ENCODE measurements at regions not wholly inside any gene's neighbourhood (a gene's known extent, or its start where the extent isn't known, plus 50 kb on each side); places are given as distances from the start of the nearest gene placed in this dataset.

- Histone ChIP-seq H3K4me1 (replicated peaks) (no peaks in the 10 kb centered on the region), H3K27me3 (replicated peaks; ENCODE audit: insufficient read depth) (no peaks in the 10 kb centered on the region), H3K4me3 (no peak overlapping the region), H3K9me3 (no peaks in the 10 kb centered on the region), H3K27ac (no peak overlapping the region), H3K36me3 (no peaks in the 10 kb centered on the region)
- no peak for DNase-seq (ENCODE audit: low spot score)
- TF ChIP-seq POLR2AphosphoS5 (IDR thresholded peaks at IDR 0.05) = no peak
- no peak for TF ChIP-seq CTCF (IDR thresholded peaks at IDR 0.05)
- no peak for TF ChIP-seq POLR2A (IDR thresholded peaks at IDR 0.05)
- intact Hi-C loops (cut with DNase I) = no loop called here
- WGBS = 68% methylated on average over 5 of the region's 5 CpGs
Observed at GRCh38 chr11:119519796-119520195, 96.8 kb upstream of the THY1 start.

DNA sequence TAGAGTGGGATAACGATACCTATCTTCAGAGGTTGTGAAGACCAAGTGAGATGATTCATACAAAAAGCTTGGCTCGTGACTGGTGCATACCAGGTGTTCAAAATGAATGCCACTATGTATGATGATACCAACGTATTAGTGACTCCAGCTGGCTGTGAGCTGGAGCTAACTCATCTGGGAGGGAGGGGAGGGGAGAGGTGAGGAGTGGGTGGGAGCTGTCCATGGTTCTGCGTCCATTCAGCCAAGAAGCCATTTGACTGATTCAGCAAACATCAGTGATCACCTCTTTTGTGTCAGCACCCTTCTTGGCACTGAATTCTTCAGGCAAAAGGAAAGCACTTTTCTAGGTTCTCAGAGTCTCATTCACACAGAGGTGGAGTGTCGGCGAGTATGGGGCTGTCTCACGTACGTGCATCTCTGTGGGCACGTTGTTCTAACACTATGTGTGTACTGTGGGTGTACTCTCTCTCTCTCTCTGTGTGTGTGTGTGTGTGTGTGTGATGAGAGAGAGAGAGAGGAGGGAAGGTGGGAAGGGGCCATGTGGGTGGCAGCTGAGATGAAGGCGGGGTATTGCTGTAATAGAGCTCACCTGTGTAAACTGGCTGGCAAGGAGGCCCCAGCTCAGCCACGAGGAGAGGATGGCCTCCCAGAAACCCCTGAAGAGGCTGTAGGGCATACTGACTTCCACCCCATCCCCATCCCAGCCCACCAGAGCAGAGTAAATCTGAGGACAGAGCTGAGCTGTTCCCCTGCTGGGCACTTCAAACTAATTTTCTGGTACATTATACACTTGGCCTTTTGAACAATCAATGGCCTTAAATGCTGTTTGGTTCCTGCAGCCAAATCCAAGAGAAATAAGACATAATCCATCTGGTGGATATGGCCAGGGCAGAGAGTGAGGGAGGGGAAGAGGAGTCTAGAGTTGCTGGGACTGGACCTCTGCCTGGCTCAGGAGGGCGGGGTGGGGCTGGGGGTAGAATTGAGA lies 96.1 kb upstream of the THY1 start:
- no peak overlapping the region for H3K27ac ChIP-seq

GRCh38 chr11:119515771-119516400 lies 92.9 kb upstream of the THY1 start:
- TF ChIP-seq POLR2AphosphoS5 (IDR thresholded peaks at IDR 0.05) (no peak), CTCF (IDR thresholded peaks at IDR 0.05) (no peak), POLR2A (IDR thresholded peaks at IDR 0.05) (no peak)

More for the DNA sequence above, 96.1 kb upstream of the THY1 start:
- DNase-seq (ENCODE audit: low spot score) = no peak
- Histone ChIP-seq H3K4me3 (no peak overlapping the region), H3K27me3 (replicated peaks; ENCODE audit: insufficient read depth) (no peaks in the 10 kb centered on the region), H3K9me3 (no peaks in the 10 kb centered on the region), H3K4me1 (replicated peaks) (no peaks in the 10 kb centered on the region), H3K36me3 (no peaks in the 10 kb centered on the region)
- TF ChIP-seq POLR2A (IDR thresholded peaks at IDR 0.05) = no peak
- no peak for TF ChIP-seq POLR2AphosphoS5 (IDR thresholded peaks at IDR 0.05)
- no peak for TF ChIP-seq CTCF (IDR thresholded peaks at IDR 0.05)
- intact Hi-C loops (cut with DNase I) = no loop called here
- WGBS = 40% methylated on average over 12 of the region's 12 CpGs

DNA sequence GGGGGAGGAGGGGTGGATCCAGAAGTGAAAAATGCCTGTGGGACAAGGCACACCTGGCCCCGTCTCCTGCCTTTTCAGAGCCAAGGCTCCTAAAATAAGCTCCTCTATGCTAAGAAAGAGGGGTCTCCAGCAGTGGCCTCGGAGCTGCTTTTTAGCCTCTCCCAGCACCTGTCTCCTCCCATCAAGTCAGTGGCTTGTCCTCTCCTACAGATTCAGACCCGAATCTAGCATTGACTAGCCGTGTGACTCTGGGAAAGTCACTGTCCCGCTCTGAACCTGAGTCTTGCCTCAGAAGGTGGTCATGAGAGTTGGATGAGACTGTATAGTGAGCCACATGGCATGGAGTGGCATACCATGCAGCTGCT lies 90.8 kb upstream of the THY1 start:
- TF ChIP-seq POLR2AphosphoS5 (IDR thresholded peaks at IDR 0.05) = no peak
- no peak for TF ChIP-seq CTCF (IDR thresholded peaks at IDR 0.05)
- no peak for TF ChIP-seq POLR2A (IDR thresholded peaks at IDR 0.05)
- WGBS = 82% methylated on average over 5 of the region's 5 CpGs
- no peaks in the 10 kb centered on the region for H3K4me1 ChIP-seq (replicated peaks)
- no peaks in the 10 kb centered on the region for H3K9me3 ChIP-seq
- no peaks in the 10 kb centered on the region for H3K36me3 ChIP-seq
- no peak overlapping the region for H3K27ac ChIP-seq
- no peak overlapping the region for H3K4me3 ChIP-seq
- no peak for DNase-seq (ENCODE audit: low spot score)
- intact Hi-C loops (cut with DNase I) = no loop called here
- H3K27me3 ChIP-seq (replicated peaks; ENCODE audit: insufficient read depth) = no peaks in the 10 kb centered on the region

More at GRCh38 chr11:119515771-119516400, 92.9 kb upstream of the THY1 start:
- no peaks in the 10 kb centered on the region for H3K4me1 ChIP-seq (replicated peaks)
- no peak overlapping the region for H3K27ac ChIP-seq
- H3K9me3 ChIP-seq = no peaks in the 10 kb centered on the region
- WGBS = 56% methylated on average over 12 of the region's 12 CpGs
- no peak overlapping the region for H3K4me3 ChIP-seq
- DNase-seq (ENCODE audit: low spot score) = no peak
- H3K27me3 ChIP-seq (replicated peaks; ENCODE audit: insufficient read depth) = no peaks in the 10 kb centered on the region
- intact Hi-C loops (cut with DNase I) = no loop called here
- no peaks in the 10 kb centered on the region for H3K36me3 ChIP-seq
